Mesothelial cell of epicardium (in vitro differentiated cells): ENCODE measurements at regions not wholly inside any gene's neighbourhood (a gene's known extent, or its start where the extent isn't known, plus 50 kb on each side); places are given as distances from the start of the nearest gene placed in this dataset.

Experiments
- DNase-seq, 2 experiments: peaks; one replicate each; pipeline ENCODE4 v3.0.0; 2021; ENCODE audit warnings: low spot score in 2 of 2; ENCODE audit not compliant: unreplicated experiment in 2 of 2
- H3K27ac Mint-ChIP-seq: 2 replicates; pipeline ENCODE4 v1.8.0; 2021; ENCODE audit warnings: mixed read lengths
- H3K27me3 Mint-ChIP-seq: 2 replicates; pipeline ENCODE4 v1.8.0; 2021; ENCODE audit warnings: low read depth, mixed read lengths
- H3K36me3 Mint-ChIP-seq: 2 replicates; pipeline ENCODE4 v1.8.0; 2021; ENCODE audit warnings: mixed read lengths
- H3K4me1 Mint-ChIP-seq: 2 replicates; pipeline ENCODE4 v1.8.0; 2021; ENCODE audit warnings: mixed read lengths
- H3K4me3 Mint-ChIP-seq: 2 replicates; pipeline ENCODE4 v1.8.0; 2021; ENCODE audit warnings: mild to moderate bottlenecking, moderate library complexity, mixed read lengths
- H3K9me3 Mint-ChIP-seq: 2 replicates; pipeline ENCODE4 v1.8.0; 2021; ENCODE audit warnings: mixed read lengths
- CTCF ChIP-seq: fragments of 200-600 bp; sonication (generic); IDR thresholded peaks from one replicate; pipeline ENCODE4 v1.5.0; 2021; ENCODE audit warnings: antibody characterized with exemption; ENCODE audit not compliant: unreplicated experiment

GRCh38 chr13:69553976-69554375 is 553.6 kb upstream of the ATXN8OS start:
- DNase-seq = no peak
- peaks cover 3% of the 10 kb centered on the region for H3K9me3 Mint-ChIP-seq
- H3K36me3 Mint-ChIP-seq = no peaks in the 10 kb centered on the region
- H3K27ac Mint-ChIP-seq = no peak overlapping the region
- no peaks in the 10 kb centered on the region for H3K4me1 Mint-ChIP-seq
- no peak for TF ChIP-seq CTCF
- no peak overlapping the region for H3K4me3 Mint-ChIP-seq
- H3K27me3 Mint-ChIP-seq = no peaks in the 10 kb centered on the region

- Mint-ChIP-seq H3K9me3 (peaks cover 3% of the 10 kb centered on the region), H3K36me3 (no peaks in the 10 kb centered on the region), H3K27ac (no peak overlapping the region), H3K4me3 (no peak overlapping the region), H3K27me3 (no peaks in the 10 kb centered on the region), H3K4me1 (no peaks in the 10 kb centered on the region)
- no peak for DNase-seq
- TF ChIP-seq CTCF = no peak
Observed at GRCh38 chr13:69551193-69551592, 556.4 kb upstream of the ATXN8OS start.

- no peak for TF ChIP-seq CTCF
- H3K27ac Mint-ChIP-seq = no peak overlapping the region
- no peaks in the 10 kb centered on the region for H3K36me3 Mint-ChIP-seq
- H3K9me3 Mint-ChIP-seq = no peaks in the 10 kb centered on the region
- H3K27me3 Mint-ChIP-seq = no peaks in the 10 kb centered on the region
- no peak for DNase-seq
- H3K4me1 Mint-ChIP-seq = no peaks in the 10 kb centered on the region
- H3K4me3 Mint-ChIP-seq = no peak overlapping the region
Observed at GRCh38 chr13:69547780-69548179, 559.8 kb upstream of the ATXN8OS start.

- H3K4me3 Mint-ChIP-seq = no peak overlapping the region
- H3K4me1 Mint-ChIP-seq = no peaks in the 10 kb centered on the region
- H3K27ac Mint-ChIP-seq = no peak overlapping the region
- no peaks in the 10 kb centered on the region for H3K9me3 Mint-ChIP-seq
- no peaks in the 10 kb centered on the region for H3K36me3 Mint-ChIP-seq
- no peak for DNase-seq
- H3K27me3 Mint-ChIP-seq = no peaks in the 10 kb centered on the region
- TF ChIP-seq CTCF = no peak
Observed at GRCh38 chr13:69545551-69545950, 562.1 kb upstream of the ATXN8OS start.

GRCh38 chr13:69524459-69525150 is 583.0 kb upstream of the ATXN8OS start:
- Mint-ChIP-seq H3K4me3 (no peak overlapping the region), H3K4me1 (peaks cover 23% of the 10 kb centered on the region), H3K27me3 (no peaks in the 10 kb centered on the region), H3K36me3 (no peaks in the 10 kb centered on the region), H3K9me3 (no peaks in the 10 kb centered on the region), H3K27ac (no peak overlapping the region)
- no peak for DNase-seq
- peak; percentile 82 for TF ChIP-seq CTCF

- H3K36me3 Mint-ChIP-seq = no peaks in the 10 kb centered on the region
- no peaks in the 10 kb centered on the region for H3K4me1 Mint-ChIP-seq
- no peak overlapping the region for H3K27ac Mint-ChIP-seq
- TF ChIP-seq CTCF = no peak
- DNase-seq = no peak
- no peaks in the 10 kb centered on the region for H3K27me3 Mint-ChIP-seq
- no peak overlapping the region for H3K4me3 Mint-ChIP-seq
- H3K9me3 Mint-ChIP-seq = peaks cover 18% of the 10 kb centered on the region
Observed at GRCh38 chr13:69496981-69497380, 610.6 kb upstream of the ATXN8OS start.
